Activated T-helper 17 cell treated with anti-CD3 and anti-CD28 coated beads, Interleukin-2, amount 50 U/mL, for 72 hours (primary cell): ENCODE measurements at regions not wholly inside any gene's neighbourhood (a gene's known extent, or its start where the extent isn't known, plus 50 kb on each side); places are given as distances from the start of the nearest gene placed in this dataset.
"Not testable (repeated sequence)": the region's sequence is repeated elsewhere in the genome, so short reads cannot be mapped to it uniquely, and the experiment has no call there.

ENCODE experiments used
- ATAC-seq: fragments of 150-1000 bp; cut with Tn5 transposase; replicated peaks from 2 replicates; pipeline ENCODE4 v1.10.0; 2021; ENCODE audit warnings: mild to moderate bottlenecking, moderate library complexity
- H3K27ac Mint-ChIP-seq: one replicate; pipeline ENCODE4 v1.8.0; 2022; ENCODE audit warnings: mixed read lengths
- H3K27me3 Mint-ChIP-seq: one replicate; pipeline ENCODE4 v1.8.0; 2022; ENCODE audit warnings: mixed read lengths
- H3K36me3 Mint-ChIP-seq: one replicate; pipeline ENCODE4 v1.8.0; 2022; ENCODE audit warnings: low read depth, mild to moderate bottlenecking, mixed read lengths
- H3K4me1 Mint-ChIP-seq: one replicate; pipeline ENCODE4 v1.8.0; 2022; ENCODE audit warnings: mixed read lengths
- H3K4me3 Mint-ChIP-seq: one replicate; pipeline ENCODE4 v1.8.0; 2022; ENCODE audit warnings: mild to moderate bottlenecking, mixed read lengths
- H3K9me3 Mint-ChIP-seq: one replicate; pipeline ENCODE4 v1.8.0; 2022; ENCODE audit warnings: mixed read lengths

GRCh38 chr7:54253036-54253373, 289.2 kb upstream of the VSTM2A start:
- no peak for ATAC-seq
- Mint-ChIP-seq H3K27me3 (no peaks in the 10 kb centered on the region), H3K4me1 (no peaks in the 10 kb centered on the region), H3K9me3 (peaks cover 7% of the 10 kb centered on the region), H3K27ac (no peak overlapping the region), H3K4me3 (no peak overlapping the region), H3K36me3 (no peaks in the 10 kb centered on the region)

- ATAC-seq: no peak
- Mint-ChIP-seq H3K36me3 (no peaks in the 10 kb centered on the region), H3K4me3 (no peak overlapping the region), H3K27me3 (no peaks in the 10 kb centered on the region), H3K27ac (no peak overlapping the region), H3K4me1 (no peaks in the 10 kb centered on the region), H3K9me3 (peaks cover 7% of the 10 kb centered on the region)
Observed at GRCh38 chr7:54255242-54255641, 286.9 kb upstream of the VSTM2A start.

GRCh38 chr7:54259185-54259584, 283.0 kb upstream of the VSTM2A start:
- H3K4me3 Mint-ChIP-seq: no peak overlapping the region
- no peaks in the 10 kb centered on the region for H3K36me3 Mint-ChIP-seq
- H3K27ac Mint-ChIP-seq: no peak overlapping the region
- H3K27me3 Mint-ChIP-seq: no peaks in the 10 kb centered on the region
- H3K9me3 Mint-ChIP-seq: no peaks in the 10 kb centered on the region
- no peaks in the 10 kb centered on the region for H3K4me1 Mint-ChIP-seq
- no peak for ATAC-seq

- no peak for ATAC-seq
- peaks cover 5% of the 10 kb centered on the region for H3K9me3 Mint-ChIP-seq
- no peak overlapping the region for H3K27ac Mint-ChIP-seq
Observed at GRCh38 chr7:54260941-54261371, 281.2 kb upstream of the VSTM2A start.

GRCh38 chr7:54278847-54279246, 263.3 kb upstream of the VSTM2A start:
- Mint-ChIP-seq H3K4me1 (no peaks in the 10 kb centered on the region), H3K27me3 (no peaks in the 10 kb centered on the region), H3K36me3 (no peaks in the 10 kb centered on the region), H3K4me3 (no peak overlapping the region), H3K27ac (no peak overlapping the region), H3K9me3 (peaks cover 21% of the 10 kb centered on the region)
- no peak for ATAC-seq

More at GRCh38 chr7:54260941-54261371, 281.2 kb upstream of the VSTM2A start:
- Mint-ChIP-seq H3K4me3 (no peak overlapping the region), H3K27me3 (no peaks in the 10 kb centered on the region), H3K36me3 (no peaks in the 10 kb centered on the region), H3K4me1 (no peaks in the 10 kb centered on the region)

GRCh38 chr7:54292171-54292925, 249.8 kb upstream of the VSTM2A start:
- ATAC-seq: no peak

GRCh38 chr7:54299426-54299825, 242.7 kb upstream of the VSTM2A start:
- H3K27ac Mint-ChIP-seq: no peak overlapping the region
- H3K9me3 Mint-ChIP-seq: peaks cover 20% of the 10 kb centered on the region
- H3K4me3 Mint-ChIP-seq: no peak overlapping the region
- H3K36me3 Mint-ChIP-seq: no peaks in the 10 kb centered on the region
- no peak for ATAC-seq
- H3K27me3 Mint-ChIP-seq: no peaks in the 10 kb centered on the region
- no peaks in the 10 kb centered on the region for H3K4me1 Mint-ChIP-seq

More at GRCh38 chr7:54292171-54292925, 249.8 kb upstream of the VSTM2A start:
- H3K9me3 Mint-ChIP-seq: peaks cover 24% of the 10 kb centered on the region
- H3K4me3 Mint-ChIP-seq: no peak overlapping the region
- no peaks in the 10 kb centered on the region for H3K36me3 Mint-ChIP-seq
- H3K4me1 Mint-ChIP-seq: no peaks in the 10 kb centered on the region
- H3K27ac Mint-ChIP-seq: no peak overlapping the region
- H3K27me3 Mint-ChIP-seq: no peaks in the 10 kb centered on the region

- H3K36me3 Mint-ChIP-seq, H3K27me3 Mint-ChIP-seq, H3K9me3 Mint-ChIP-seq, ATAC-seq, H3K4me1 Mint-ChIP-seq, H3K4me3 Mint-ChIP-seq, H3K27ac Mint-ChIP-seq: not testable (repeated sequence)
Observed at GRCh38 chr7:54315955-54316354, 226.2 kb upstream of the VSTM2A start.

GRCh38 chr7:54326592-54327167, 215.5 kb upstream of the VSTM2A start:
- peaks cover 11% of the 10 kb centered on the region for H3K9me3 Mint-ChIP-seq
- H3K36me3 Mint-ChIP-seq: no peaks in the 10 kb centered on the region
- no peaks in the 10 kb centered on the region for H3K27me3 Mint-ChIP-seq
- no peak for ATAC-seq
- H3K27ac Mint-ChIP-seq: no peak overlapping the region
- H3K4me3 Mint-ChIP-seq: no peak overlapping the region
- H3K4me1 Mint-ChIP-seq: no peaks in the 10 kb centered on the region

GRCh38 chr7:54330216-54330800, 211.9 kb upstream of the VSTM2A start:
- H3K4me1 Mint-ChIP-seq: no peaks in the 10 kb centered on the region
- no peak overlapping the region for H3K27ac Mint-ChIP-seq
- no peak for ATAC-seq
- peaks cover 14% of the 10 kb centered on the region for H3K9me3 Mint-ChIP-seq
- H3K4me3 Mint-ChIP-seq: no peak overlapping the region
- H3K27me3 Mint-ChIP-seq: no peaks in the 10 kb centered on the region
- H3K36me3 Mint-ChIP-seq: no peaks in the 10 kb centered on the region

- H3K27ac Mint-ChIP-seq: no peak overlapping the region
- no peaks in the 10 kb centered on the region for H3K27me3 Mint-ChIP-seq
- H3K9me3 Mint-ChIP-seq: peaks cover 17% of the 10 kb centered on the region
- H3K4me1 Mint-ChIP-seq: no peaks in the 10 kb centered on the region
- H3K36me3 Mint-ChIP-seq: no peaks in the 10 kb centered on the region
- no peak overlapping the region for H3K4me3 Mint-ChIP-seq
- ATAC-seq: no peak
Observed at GRCh38 chr7:54331311-54331710, 210.9 kb upstream of the VSTM2A start.

GRCh38 chr7:54332301-54332700, 209.9 kb upstream of the VSTM2A start:
- no peak for ATAC-seq
- H3K9me3 Mint-ChIP-seq: peaks cover 17% of the 10 kb centered on the region

GRCh38 chr7:54333952-54334351, 208.2 kb upstream of the VSTM2A start:
- Mint-ChIP-seq H3K4me1 (no peaks in the 10 kb centered on the region), H3K4me3 (no peak overlapping the region), H3K27ac (no peak overlapping the region), H3K27me3 (no peaks in the 10 kb centered on the region), H3K36me3 (no peaks in the 10 kb centered on the region), H3K9me3 (peaks cover 17% of the 10 kb centered on the region)
- ATAC-seq: no peak

More at GRCh38 chr7:54332301-54332700, 209.9 kb upstream of the VSTM2A start:
- Mint-ChIP-seq H3K36me3 (no peaks in the 10 kb centered on the region), H3K4me1 (no peaks in the 10 kb centered on the region), H3K4me3 (no peak overlapping the region), H3K27ac (no peak overlapping the region), H3K27me3 (no peaks in the 10 kb centered on the region)

GRCh38 chr7:54336800-54337199, 205.4 kb upstream of the VSTM2A start:
- Mint-ChIP-seq H3K9me3 (peaks cover 17% of the 10 kb centered on the region), H3K27ac (no peak overlapping the region), H3K4me3 (no peak overlapping the region), H3K36me3 (no peaks in the 10 kb centered on the region), H3K27me3 (no peaks in the 10 kb centered on the region), H3K4me1 (no peaks in the 10 kb centered on the region)
- ATAC-seq: no peak

GRCh38 chr7:54337466-54337865, 204.7 kb upstream of the VSTM2A start:
- Mint-ChIP-seq H3K36me3 (no peaks in the 10 kb centered on the region), H3K9me3 (peaks cover 17% of the 10 kb centered on the region), H3K27ac (no peak overlapping the region), H3K27me3 (no peaks in the 10 kb centered on the region), H3K4me3 (no peak overlapping the region), H3K4me1 (no peaks in the 10 kb centered on the region)
- no peak for ATAC-seq
